GM18519 (cell line): ENCODE measurements at regions not wholly inside any gene's neighbourhood (a gene's known extent, or its start where the extent isn't known, plus 50 kb on each side); places are given as distances from the start of the nearest gene placed in this dataset.

ENCODE experiments used
- ATAC-seq: cut with Tn5 transposase; IDR thresholded peaks from one replicate; pipeline ENCODE4 v1.9.1; 2021; ENCODE audit warnings: mild to moderate bottlenecking, moderate library complexity; ENCODE audit not compliant: unreplicated experiment, low FRiP score

- ATAC-seq: no peak
These were observed 74.5 kb upstream of the PLS3 start for GRCh38 chrX:115486510-115486909.

GRCh38 chrX:115487608-115488007, 73.4 kb upstream of the PLS3 start:
- ATAC-seq: no peak

- no peak for ATAC-seq
These were observed 70.2 kb upstream of the PLS3 start for GRCh38 chrX:115490814-115491213.

GRCh38 chrX:115491766-115492165, 69.2 kb upstream of the PLS3 start:
- no peak for ATAC-seq

- ATAC-seq: no peak
These were observed 68.0 kb upstream of the PLS3 start for GRCh38 chrX:115493015-115493414.

GRCh38 chrX:115494161-115494560, 66.8 kb upstream of the PLS3 start:
- ATAC-seq: no peak

GRCh38 chrX:115499112-115499805, 61.7 kb upstream of the PLS3 start:
- no peak for ATAC-seq

- peak; percentile 66 for ATAC-seq
These were observed 57.9 kb upstream of the PLS3 start for GRCh38 chrX:115503099-115503498.

- no peak for ATAC-seq
These were observed 56.8 kb upstream of the PLS3 start for GRCh38 chrX:115504167-115504566.
